Stimulated activated CD8-positive, alpha-beta memory T cell treated with anti-CD3 and anti-CD28 coated beads, Interleukin-7, amount 100 ng/mL, for 48 hours (primary cell): ENCODE measurements at regions not wholly inside any gene's neighbourhood (a gene's known extent, or its start where the extent isn't known, plus 50 kb on each side); places are given as distances from the start of the nearest gene placed in this dataset.
"Not testable (repeated sequence)": the region's sequence is repeated elsewhere in the genome, so short reads cannot be mapped to it uniquely, and the experiment has no call there.

Experiments
- DNase-seq, 2 donors: peaks; one replicate each; pipeline ENCODE4 v3.0.0-alpha.2; 2020; ENCODE audit warnings: low read depth in 1 of 2; ENCODE audit errors: extremely low read depth in 1 of 2

DNA sequence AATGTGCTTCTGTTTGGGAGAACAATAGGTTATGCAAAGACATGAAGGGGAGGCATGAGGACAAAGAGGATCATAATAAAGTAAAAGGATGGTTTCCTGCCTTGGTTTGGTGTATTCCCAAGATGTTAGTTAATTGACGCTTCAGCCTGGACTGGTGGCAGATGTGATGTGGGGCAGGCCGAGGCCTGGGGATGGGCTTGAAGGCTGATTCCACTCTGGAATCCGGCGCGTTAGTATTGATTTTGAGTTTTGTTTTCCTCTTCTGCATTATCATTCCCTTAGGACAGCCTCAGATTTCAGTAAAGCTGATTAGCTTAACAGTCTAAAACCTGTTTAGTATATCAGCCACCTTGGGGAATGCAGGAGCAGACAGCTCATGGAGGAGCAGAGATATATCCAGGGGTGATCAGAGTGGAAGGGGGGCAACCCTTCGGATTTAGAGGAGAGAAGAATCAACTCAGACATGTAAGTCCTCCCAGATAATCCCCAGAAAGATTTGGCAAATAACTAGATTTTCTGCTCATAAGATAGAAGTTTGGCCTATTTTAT is 159.8 kb upstream of the MTPN start:
- DNase-seq, result no peak

- DNase-seq, result no peak
Measured at GRCh38 chr7:136134503-136134902, 157.3 kb upstream of the MTPN start.

DNA sequence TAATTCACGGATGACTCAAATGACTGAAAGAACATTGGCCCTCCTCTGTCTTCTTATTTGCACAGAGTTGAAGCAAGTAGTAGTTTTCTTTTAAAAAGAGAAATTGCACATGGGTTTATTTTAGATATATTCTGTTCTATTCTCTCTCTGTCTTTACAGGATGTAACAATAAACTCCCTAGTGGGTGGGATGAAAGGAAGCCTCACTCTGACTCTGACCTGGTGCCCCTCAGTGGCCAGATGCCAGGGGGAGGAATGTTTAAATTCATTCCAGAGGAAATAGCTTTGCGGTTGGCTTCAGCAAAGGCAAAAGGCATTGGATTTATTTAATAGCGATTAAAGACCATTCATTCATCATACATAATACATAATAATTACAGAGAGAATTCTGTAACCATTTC is 156.4 kb upstream of the MTPN start:
- no peak for DNase-seq

- DNase-seq, result no peak
Measured at GRCh38 chr7:136131304-136131630, 154.1 kb upstream of the MTPN start.

GRCh38 chr7:136130511-136131303 is 153.5 kb upstream of the MTPN start:
- no peak for DNase-seq

DNA sequence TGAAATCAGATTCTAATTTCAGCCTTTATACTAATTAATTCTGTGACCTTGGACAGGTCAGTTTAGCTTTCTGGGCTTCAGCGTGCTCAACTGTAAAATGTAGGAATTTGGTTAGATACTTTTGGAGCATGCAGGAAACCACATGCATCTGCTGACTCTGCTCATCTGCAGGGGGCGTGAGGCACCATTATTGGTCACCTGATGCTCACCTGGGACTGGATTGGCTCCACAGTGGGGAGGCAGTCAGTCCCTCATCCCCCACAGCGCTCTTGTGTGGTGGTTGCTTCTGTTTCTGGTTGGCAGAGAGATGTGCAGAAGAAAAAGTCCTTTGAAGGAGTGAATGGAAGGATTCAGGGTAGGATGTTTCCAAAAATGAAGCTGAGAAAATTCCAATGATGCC is 150.9 kb upstream of the MTPN start:
- no peak for DNase-seq

DNA sequence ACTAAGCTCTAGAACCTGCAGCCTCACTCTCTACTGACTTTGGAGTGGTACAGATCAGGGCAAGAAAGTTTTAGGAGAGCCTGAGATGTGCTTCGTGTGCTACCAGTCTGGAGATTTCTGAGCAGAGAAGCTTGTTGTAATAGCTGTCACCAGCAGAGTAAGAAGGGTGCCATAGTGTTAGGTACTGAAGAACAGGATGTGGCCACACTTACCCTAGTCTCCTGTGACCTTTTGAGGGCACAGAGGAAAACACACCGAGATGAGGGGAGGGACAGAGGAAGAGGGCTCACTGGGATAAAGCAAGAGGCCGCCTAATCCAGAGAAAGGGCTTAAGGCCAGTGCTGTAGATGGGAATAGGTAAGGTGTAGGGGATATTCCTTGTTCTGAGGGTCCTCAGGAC is 146.2 kb upstream of the MTPN start:
- no peak for DNase-seq

DNA sequence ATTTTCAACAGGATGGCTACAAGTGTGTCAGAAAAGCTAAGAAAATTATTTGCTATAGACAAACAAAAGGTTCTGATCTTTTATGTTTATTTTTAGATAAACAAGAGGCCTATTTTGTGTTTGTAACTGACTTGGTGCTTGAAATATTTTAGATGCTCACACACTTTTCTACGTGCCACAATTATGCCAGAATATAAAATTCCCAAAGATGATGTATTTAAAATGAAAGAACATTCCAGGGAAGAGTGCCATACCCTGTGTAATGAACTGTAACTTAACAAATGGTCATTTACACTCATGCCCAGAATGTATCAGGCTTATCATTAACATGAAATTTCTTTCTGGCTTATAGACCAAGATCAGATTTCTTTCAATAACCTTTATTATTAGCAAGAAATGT is 144.9 kb upstream of the MTPN start:
- DNase-seq, result no peak

- DNase-seq, result no peak
Measured at GRCh38 chr7:136117539-136117938, 140.4 kb upstream of the MTPN start.

DNA sequence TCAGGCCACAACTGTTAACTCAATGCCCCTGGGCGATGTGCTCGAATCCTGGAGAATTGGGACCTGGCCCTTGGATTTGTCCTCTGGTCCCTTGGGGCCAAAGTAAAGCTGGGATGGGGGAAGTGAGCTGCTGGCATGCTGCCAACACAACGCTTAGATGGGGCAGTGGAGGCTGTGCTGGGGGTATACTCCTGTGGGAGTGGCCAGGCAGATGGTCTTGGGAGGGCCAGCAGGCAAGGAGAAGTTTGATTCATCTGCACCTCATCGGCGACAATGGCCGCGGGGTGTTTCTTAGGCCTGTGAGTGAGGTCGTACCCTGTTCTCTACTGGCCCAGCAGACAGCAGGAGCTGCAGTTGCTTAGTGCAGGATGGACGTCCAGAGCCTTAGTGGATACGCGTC is 139.0 kb upstream of the MTPN start:
- DNase-seq, result no peak

GRCh38 chr7:136114966-136115762 is 138.0 kb upstream of the MTPN start:
- DNase-seq, result peak; percentile 8 to 40

GRCh38 chr7:136114467-136114866 is 137.3 kb upstream of the MTPN start:
- DNase-seq, result not testable (repeated sequence)

- DNase-seq, result not testable (repeated sequence)
Measured at GRCh38 chr7:136109037-136109436, 131.9 kb upstream of the MTPN start.

GRCh38 chr7:136105191-136105590 is 128.0 kb upstream of the MTPN start:
- DNase-seq, result no peak

DNA sequence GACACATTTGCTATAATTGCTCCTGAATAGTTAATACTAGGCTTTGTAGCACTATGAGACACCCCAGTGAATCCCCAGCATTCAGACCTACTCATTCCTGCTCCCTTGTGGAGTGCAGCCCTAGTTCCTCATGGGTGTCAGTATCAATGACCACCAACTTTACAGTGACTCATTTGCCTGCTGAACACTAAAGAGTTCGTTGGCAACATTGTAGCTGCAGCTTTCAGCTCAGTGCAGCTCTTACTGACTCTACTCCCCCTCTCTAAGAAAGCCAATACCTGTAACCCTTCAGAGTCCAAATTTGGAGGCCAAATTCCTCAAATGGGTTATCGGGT is 127.1 kb upstream of the MTPN start:
- no peak for DNase-seq

DNA sequence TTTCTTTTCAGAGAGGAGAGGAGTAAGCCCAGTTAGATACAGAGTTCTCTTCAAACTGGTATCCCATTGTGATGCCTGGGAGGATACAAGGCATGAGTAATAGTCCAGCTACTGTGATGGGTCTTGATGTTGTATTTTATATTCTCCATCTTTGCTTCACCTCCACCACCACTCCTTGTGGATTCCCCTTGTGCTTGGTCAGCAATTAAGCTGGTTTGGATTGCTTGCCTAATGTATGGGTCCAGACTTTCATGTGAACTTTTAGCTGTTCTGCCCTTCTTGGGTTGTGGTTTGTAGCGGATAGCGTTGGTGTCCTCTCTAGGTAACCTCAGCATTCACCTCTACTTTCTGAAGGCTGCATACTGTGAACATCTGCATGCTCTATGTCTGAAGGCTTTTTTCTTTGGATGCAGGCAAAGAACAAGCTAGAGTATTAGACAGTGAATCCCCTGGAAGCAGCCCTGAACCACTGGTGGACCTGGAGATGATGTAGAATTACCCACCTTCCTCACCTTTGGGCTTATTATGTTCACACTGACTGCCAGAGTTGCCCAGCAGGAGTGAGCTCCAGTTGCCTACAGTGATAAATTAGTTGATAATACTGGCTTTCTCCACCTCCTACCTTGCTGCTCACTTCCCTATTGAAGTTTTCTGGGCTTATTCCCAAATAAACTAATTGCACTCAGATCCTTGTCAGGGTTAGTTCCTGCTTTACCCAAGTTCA is 126.5 kb upstream of the MTPN start:
- DNase-seq, result no peak

DNA sequence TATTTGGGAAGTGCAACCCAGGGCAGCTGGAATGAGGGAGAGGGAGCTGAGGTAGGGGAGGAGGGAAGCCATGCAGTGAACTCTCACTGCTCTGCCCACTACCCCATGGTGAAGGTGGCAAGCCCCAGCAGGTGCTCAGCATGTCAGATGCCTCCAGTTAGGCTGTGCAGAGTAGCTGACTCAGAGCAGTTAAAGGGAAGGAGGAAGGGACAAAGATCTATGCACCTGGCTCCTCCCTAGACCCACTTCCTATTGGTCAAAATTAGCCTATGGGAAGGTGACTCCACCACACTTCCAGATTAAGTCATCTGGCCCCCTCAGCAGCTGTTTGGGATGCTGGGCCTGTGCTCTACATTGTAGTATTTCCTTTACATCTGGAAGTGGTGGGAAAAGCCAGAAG is 125.7 kb upstream of the MTPN start:
- no peak for DNase-seq

GRCh38 chr7:136092714-136093113 is 115.6 kb upstream of the MTPN start:
- DNase-seq, result not testable (repeated sequence)

GRCh38 chr7:136087881-136088280 is 110.7 kb upstream of the MTPN start:
- DNase-seq, result no peak

GRCh38 chr7:136086712-136087111 is 109.6 kb upstream of the MTPN start:
- DNase-seq, result no peak

DNA sequence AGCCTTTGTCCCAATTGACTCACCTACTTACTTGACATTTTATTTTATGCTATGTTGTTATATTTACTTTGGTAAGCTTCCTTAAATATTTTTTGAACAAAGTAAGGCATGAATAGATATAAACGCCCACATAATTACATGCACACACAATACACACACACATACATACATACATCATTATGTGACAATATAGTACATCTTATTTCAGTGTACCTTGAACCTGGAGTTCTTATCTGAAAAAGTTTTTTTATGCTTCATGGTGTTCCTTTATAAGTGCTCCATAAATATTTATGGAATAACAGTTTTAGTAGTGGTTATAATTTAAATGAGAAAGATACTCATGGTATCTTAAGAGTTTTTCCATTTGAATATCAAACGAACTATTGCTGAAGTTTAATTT is 102.8 kb upstream of the MTPN start:
- DNase-seq, result no peak

DNA sequence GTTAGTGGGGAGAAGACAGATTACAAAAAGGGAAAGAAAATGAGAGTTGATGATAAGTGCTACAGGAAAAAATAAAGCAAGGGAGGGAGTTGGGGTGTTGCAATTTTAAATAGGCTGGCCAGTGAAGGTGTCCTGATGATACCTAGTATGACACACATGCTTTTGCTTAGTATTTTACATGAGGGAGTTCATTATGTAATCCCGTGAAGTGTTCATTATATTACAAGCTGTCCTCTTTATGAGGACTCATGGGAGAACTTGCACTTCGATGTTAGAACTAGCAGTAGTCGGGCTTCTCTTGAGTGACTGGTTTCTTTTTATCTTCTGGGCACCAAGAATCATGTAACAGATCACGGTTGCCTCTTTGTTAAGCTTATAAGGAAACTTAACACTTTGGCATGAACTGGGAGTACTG is 102.3 kb upstream of the MTPN start:
- DNase-seq, result no peak
